IgD-negative memory B cell (primary cell): ENCODE measurements at regions not wholly inside any gene's neighbourhood (a gene's known extent, or its start where the extent isn't known, plus 50 kb on each side); places are given as distances from the start of the nearest gene placed in this dataset.
A peak's percentile ranks its signal among the peaks of the same experiment; 100 is the strongest.
"Not testable (repeated sequence)": the region's sequence is repeated elsewhere in the genome, so short reads cannot be mapped to it uniquely, and the experiment has no call there.

Source experiments
- H3K27ac Mint-ChIP-seq, 3 donors: one replicate each; pipeline ENCODE4 v1.8.0; 2020 to 2022; ENCODE audit warnings: mild to moderate bottlenecking in 3 of 3, mixed read lengths in 3 of 3, moderate library complexity in 1 of 3
- H3K27me3 Mint-ChIP-seq: one replicate; pipeline ENCODE4 v1.8.0; 2021; ENCODE audit warnings: mixed read lengths
- H3K36me3 Mint-ChIP-seq: one replicate; pipeline ENCODE4 v1.8.0; 2020; ENCODE audit warnings: mild to moderate bottlenecking, mixed read lengths
- H3K4me1 Mint-ChIP-seq, 3 donors: one replicate each; pipeline ENCODE4 v1.8.0; 2020 to 2022; ENCODE audit warnings: mixed read lengths in 3 of 3, mild to moderate bottlenecking in 1 of 3
- H3K4me3 Mint-ChIP-seq, 4 donors: one replicate each; pipeline ENCODE4 v1.8.0; 2020 to 2022; ENCODE audit warnings: mild to moderate bottlenecking in 4 of 4, mixed read lengths in 4 of 4, moderate library complexity in 3 of 4
- H3K9me3 Mint-ChIP-seq, 3 donors: one replicate each; pipeline ENCODE4 v1.8.0; 2020 to 2021; ENCODE audit warnings: mixed read lengths in 3 of 3, mild to moderate bottlenecking in 1 of 3

DNA sequence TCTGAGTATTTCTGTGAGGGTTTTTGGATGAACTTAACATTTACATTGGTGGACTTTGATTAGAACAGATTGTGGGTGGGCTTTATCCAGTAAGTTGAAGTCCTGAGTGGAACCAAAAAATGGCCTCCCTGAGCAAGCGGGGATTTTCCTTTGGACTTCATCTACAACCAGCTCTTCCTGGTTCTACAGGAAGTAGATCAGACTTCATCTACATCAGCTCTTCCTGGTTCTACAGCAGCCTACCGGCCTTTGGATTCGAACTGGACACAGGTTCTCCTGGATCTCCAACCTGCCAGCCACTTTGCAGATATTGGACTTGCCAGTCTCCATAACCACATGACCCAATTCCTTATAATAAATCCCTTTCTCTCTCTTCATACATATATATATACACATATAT is 79.9 kb upstream of the STK39 start:
- Mint-ChIP-seq H3K4me1 (no peaks in the 10 kb centered on the region), H3K4me3 (no peak overlapping the region), H3K9me3 (peaks cover 4 to 20% (median 13%) of the 10 kb centered on the region in 3 donors), H3K27me3 (peaks cover 16% of the 10 kb centered on the region), H3K27ac (no peak overlapping the region), H3K36me3 (peaks cover 4% of the 10 kb centered on the region)

DNA sequence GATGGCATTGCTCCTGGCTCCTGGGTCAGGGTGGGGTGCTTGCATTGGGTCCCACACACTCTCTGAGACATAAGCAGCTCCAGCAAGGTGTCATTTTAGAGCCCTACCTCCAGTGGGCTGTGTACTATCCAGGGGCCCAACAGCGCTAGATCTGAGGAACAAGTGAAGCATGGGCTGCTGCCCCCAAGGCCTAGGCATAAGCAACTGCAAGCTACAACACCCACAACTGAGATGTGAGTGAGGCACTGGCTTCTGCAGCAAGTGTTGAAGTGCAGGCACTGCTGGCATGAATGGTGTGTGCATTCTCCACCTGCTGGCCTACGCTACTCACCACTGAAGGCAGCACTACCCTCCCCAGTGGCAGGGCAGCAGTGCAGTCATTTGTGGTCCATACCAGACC is 81.0 kb upstream of the STK39 start:
- Mint-ChIP-seq H3K27me3 (peaks cover 13% of the 10 kb centered on the region), H3K27ac (no peak overlapping the region), H3K9me3 (peaks cover 4 to 20% (median 13%) of the 10 kb centered on the region in 3 donors), H3K36me3 (peaks cover 4% of the 10 kb centered on the region), H3K4me3 (no peak overlapping the region), H3K4me1 (no peaks in the 10 kb centered on the region)

DNA sequence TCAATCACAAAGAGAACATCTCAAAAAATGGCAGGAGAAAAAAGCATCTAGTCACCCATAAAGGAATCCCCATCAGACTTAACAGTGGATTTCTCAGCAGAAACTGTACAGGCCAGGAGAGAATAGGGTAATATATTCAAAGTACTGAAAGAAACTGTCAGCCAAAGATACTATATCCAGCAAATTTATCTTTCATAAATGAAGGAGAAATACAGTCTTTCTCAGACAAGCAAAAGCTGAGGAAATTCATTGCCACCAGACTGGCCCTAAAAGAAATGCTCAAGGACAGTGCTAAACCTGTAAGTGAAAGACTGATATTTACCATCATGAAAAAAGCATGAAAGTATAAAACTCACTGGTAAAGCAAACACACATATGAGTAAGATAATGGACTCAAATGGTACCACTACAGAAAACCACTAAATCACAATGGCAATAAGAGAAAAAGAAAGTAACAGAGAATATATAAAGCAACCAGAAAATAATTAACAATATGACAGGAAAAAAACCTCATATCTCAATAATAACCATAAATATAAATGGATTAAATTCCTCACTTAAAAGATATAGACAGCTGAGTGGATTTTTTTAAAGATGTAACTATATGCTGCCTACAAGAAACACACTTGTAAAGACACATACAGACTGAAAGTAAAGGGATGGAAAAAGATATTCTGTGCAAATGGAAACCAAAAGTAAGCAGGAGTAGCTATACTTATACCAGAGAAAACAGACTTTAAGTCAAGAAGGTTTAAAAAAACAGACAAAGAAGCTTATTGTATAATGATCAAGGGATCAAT is 83.4 kb upstream of the STK39 start:
- Mint-ChIP-seq H3K27me3 (no peaks in the 10 kb centered on the region), H3K4me3 (no peak overlapping the region), H3K4me1 (no peaks in the 10 kb centered on the region), H3K36me3 (peaks cover 4% of the 10 kb centered on the region), H3K9me3 (peaks cover 4 to 20% (median 13%) of the 10 kb centered on the region in 3 donors), H3K27ac (peak overlapping the region in 1 of 3 donors; percentile 84)

DNA sequence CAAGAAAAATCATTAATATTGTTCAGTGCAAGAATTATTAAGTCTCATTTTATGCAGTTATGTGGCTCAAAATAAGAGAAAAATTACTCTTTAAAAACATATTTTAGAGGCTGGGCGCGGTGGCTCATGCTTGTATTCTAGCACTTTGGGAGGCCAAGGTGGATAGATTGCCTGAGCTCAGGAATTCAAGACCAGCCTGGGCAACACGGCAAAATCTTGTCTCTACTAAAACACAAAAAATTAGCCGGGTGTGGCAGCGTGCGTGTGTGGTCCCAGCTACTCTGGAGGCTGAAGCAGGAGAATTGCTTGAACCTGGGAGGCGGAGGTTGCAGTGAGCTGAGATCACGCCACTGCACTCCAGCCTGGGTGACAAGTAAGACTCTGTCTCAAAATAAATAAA is 87.9 kb upstream of the STK39 start:
- Mint-ChIP-seq H3K27ac (peak overlapping the region in 1 of 3 donors; percentile 54), H3K9me3 (peaks cover 2 to 13% (median 9%) of the 10 kb centered on the region in 3 donors)
- not testable (repeated sequence) for H3K4me3 Mint-ChIP-seq, H3K4me1 Mint-ChIP-seq, H3K36me3 Mint-ChIP-seq, H3K27me3 Mint-ChIP-seq

DNA sequence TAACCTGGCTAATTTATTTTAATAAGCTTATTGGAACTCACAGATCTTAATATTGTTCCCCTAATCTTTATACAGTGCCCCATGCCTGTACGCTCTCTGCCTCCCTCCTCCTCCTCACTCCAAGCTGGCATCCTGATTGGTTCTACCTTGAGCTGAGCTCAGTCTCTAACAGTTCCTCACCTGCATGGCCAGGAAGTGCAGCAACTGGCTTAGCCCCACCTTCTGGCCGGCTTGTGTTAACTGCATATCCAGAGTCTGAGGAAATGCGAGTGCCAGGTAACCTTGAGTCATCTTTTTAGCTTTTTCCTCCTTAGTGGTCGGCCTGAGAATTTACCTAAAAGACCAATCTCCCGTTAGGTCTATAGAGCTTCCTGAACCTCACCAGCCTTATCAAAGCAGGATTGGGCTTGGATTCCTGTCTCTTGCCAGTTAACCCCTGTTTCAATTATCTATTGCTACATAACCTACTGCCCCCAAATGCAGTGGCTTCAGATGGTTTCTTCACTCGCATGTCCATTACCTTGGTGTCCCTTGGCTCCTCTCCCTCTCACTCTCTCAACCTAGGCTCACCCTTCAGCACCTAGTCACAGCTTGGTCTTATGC is 89.5 kb upstream of the STK39 start:
- Mint-ChIP-seq H3K27me3 (peaks cover 3% of the 10 kb centered on the region), H3K4me3 (peak overlapping the region in 1 of 4 donors; percentile 1), H3K27ac (no peak overlapping the region), H3K4me1 (peaks cover 0 to 5% (median 0%) of the 10 kb centered on the region in 3 donors), H3K9me3 (no peaks in the 10 kb centered on the region), H3K36me3 (peaks cover under 1% of the 10 kb centered on the region)

DNA sequence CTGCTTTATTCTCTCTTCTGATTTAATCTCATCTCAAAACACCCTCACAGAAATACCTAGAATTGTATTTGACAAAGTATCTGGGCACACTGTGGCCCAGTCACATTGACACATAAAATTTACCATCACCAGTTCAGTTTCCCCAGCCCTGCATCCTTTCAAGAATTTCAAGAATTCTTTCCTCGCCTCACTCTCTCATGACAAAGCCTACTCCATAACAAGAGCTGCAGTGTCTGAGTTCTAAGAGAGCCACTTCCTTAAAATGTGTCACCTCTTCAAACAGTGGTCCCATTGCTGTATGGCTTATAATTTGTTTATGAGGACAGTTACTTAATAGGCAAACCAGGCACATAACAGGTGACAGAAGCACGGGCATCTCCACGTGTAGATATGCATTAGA is 90.9 kb upstream of the STK39 start:
- H3K4me1 Mint-ChIP-seq, result peaks cover 0 to 5% (median 0%) of the 10 kb centered on the region in 3 donors
- H3K9me3 Mint-ChIP-seq, result no peaks in the 10 kb centered on the region
- no peaks in the 10 kb centered on the region for H3K36me3 Mint-ChIP-seq
- no peak overlapping the region for H3K4me3 Mint-ChIP-seq
- H3K27ac Mint-ChIP-seq, result no peak overlapping the region
- peaks cover 3% of the 10 kb centered on the region for H3K27me3 Mint-ChIP-seq

DNA sequence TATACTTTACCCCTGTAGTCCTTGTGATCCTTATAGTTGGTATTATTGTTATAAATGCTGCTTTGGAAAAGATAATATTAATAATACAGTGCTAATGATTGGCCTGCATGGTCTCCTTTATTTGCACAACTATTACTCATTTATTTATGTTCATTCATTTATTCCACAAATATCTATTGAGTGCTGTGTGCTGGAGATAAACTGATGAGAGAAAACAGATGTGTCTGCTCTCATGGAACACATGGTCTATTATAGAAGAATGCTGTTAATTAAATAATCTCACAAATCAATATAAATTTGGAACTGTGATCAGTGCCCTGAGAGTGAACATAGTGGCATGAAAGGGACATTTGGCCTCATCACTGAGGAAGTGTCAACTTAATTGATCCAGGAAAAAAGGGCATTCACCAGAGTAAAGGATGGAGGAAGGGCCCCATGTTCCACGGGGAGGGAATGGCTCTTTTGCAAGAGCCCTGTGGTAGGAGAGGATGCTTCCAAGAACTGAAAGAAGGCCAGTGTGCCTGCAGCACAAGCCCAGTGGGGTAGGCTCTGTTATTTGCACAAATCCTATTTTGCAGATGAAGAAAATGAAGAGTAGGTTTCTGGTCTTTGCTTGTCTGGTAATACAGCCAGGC is 91.5 kb upstream of the STK39 start:
- Mint-ChIP-seq H3K4me3 (no peak overlapping the region), H3K27ac (no peak overlapping the region)

DNA sequence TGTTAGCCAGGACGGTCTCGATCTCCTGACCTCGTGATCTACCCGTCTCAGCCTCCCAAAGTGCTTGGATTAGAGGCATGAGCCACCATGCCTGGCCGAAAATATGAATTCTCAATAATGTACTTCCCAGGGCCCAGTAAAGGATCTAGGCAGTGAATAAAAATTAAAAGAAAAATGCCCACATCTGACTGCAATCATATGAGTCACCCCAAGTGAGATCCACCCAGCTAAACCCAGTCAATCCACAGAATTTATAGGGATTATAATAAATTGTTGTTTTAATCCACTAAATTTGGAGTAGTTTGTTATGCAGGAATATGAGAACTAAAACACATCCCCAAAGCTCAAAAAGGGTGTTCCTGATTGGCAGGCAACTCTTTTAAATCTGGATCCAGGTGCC is 93.5 kb upstream of the STK39 start:
- no peak overlapping the region for H3K4me3 Mint-ChIP-seq
- peaks cover 3% of the 10 kb centered on the region for H3K27me3 Mint-ChIP-seq
- no peaks in the 10 kb centered on the region for H3K9me3 Mint-ChIP-seq
- peaks cover 6 to 16% (median 7%) of the 10 kb centered on the region in 3 donors for H3K4me1 Mint-ChIP-seq
- H3K36me3 Mint-ChIP-seq, result no peaks in the 10 kb centered on the region
- H3K27ac Mint-ChIP-seq, result no peak overlapping the region

More for the DNA sequence above, 91.5 kb upstream of the STK39 start:
- H3K9me3 Mint-ChIP-seq, result no peaks in the 10 kb centered on the region
- H3K27me3 Mint-ChIP-seq, result peaks cover 3% of the 10 kb centered on the region
- H3K36me3 Mint-ChIP-seq, result no peaks in the 10 kb centered on the region
- peaks cover 0 to 5% (median 0%) of the 10 kb centered on the region in 3 donors for H3K4me1 Mint-ChIP-seq

DNA sequence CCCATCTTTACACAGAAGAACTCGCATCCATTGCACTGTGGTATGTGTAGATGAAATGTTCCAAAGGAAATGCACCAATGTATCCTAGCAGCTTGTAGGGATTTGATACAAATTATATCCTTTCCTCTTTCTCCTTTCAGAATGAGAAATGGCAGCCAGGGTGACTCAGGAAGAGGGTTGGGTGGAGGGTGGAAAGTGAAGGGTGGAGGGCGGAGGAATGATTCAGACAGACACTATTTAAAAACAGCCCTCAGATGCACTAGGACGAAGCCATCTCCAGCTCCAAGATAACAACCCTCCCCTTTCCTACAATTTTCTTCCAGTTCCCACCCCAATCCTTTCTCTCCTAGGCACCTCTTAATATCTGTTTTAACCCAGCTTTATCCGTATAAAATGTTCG is 96.2 kb upstream of the STK39 start:
- no peak overlapping the region for H3K27ac Mint-ChIP-seq
- peaks cover 2% of the 10 kb centered on the region for H3K27me3 Mint-ChIP-seq
- no peaks in the 10 kb centered on the region for H3K36me3 Mint-ChIP-seq
- H3K4me1 Mint-ChIP-seq, result peaks cover 13 to 19% (median 17%) of the 10 kb centered on the region in 3 donors
- no peak overlapping the region for H3K4me3 Mint-ChIP-seq
- no peaks in the 10 kb centered on the region for H3K9me3 Mint-ChIP-seq

DNA sequence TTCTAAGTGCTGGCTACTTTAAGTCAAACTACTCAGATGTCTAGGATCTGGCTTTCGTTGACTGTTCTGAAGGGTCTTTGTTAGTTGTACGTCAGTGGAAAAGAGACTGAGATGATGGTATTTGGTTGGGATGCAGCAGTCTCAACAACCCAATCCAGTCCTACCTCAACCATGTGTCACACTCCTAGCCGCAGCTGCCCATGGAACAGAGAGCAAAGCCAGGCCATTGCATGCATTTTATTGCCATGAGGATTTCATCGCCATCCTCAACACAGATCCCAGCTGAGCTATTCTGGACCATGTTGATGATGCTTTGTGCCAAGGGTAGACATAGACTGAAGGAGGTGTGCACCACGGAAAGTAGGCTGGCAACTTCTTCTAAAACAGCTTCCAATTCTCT is 97.3 kb upstream of the STK39 start:
- Mint-ChIP-seq H3K27me3 (peaks cover 2% of the 10 kb centered on the region), H3K4me3 (no peak overlapping the region), H3K4me1 (peaks cover 13 to 19% (median 17%) of the 10 kb centered on the region in 3 donors), H3K9me3 (no peaks in the 10 kb centered on the region), H3K36me3 (no peaks in the 10 kb centered on the region), H3K27ac (no peak overlapping the region)

DNA sequence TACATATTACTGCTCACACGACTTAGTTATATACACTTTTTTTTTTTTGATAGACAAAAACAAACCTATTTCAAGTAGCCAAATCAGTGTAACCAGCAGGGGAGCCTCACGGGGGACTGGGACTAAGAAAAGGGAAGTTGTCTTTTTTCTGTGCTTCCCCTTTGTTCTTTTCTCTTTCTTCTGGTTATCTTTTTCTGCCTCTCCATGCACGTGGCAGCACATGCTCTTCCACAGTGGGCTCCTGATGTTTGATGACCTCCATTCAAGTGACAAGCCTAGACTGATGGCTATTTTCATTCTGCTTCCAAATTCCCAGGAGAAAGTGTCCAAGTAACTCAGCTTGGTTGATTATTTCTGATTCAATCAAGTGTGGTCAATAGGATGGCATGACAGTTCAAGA is 98.2 kb upstream of the STK39 start:
- Mint-ChIP-seq H3K27me3 (peaks cover 2% of the 10 kb centered on the region), H3K4me3 (peak overlapping the region in 1 of 4 donors; percentile 10), H3K36me3 (no peaks in the 10 kb centered on the region), H3K27ac (no peak overlapping the region), H3K4me1 (peaks cover 13 to 19% (median 17%) of the 10 kb centered on the region in 3 donors), H3K9me3 (no peaks in the 10 kb centered on the region)

DNA sequence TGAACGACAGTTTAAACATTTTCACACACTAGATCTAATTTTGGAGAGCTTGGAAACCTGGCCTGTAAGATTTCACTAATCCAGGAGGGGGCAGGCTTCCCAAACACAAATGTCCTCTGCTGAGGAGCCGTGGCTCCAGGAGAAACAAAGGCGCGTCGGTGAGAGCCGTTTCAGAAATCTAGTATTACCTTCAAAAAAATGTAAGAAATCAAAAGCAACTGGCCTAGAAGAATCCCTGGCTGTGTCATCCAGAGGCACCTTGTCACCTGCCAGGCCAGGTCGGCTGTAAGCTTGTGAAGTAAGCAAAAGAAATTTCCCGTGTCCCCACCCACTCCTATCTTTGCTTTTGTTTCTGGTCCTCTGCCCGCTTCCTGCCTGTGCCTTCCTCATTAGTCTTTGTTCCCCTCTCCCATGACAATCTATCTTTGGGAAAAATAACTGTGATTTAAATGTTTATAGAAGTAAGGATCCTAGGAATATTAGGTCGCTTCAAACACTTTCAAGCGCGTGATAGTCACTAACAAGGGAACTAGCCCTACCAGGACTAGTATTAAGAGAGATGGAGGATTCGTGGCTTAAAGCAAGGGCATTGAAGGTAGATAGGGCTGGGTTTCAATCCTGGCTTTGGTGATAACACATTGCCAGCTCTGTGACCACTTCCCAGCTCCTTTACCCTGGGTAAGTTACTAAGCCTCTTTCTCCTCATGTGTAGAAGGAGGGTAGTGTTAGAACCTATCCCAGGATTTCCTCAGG is 99.5 kb upstream of the STK39 start:
- Mint-ChIP-seq H3K27me3 (no peaks in the 10 kb centered on the region), H3K4me3 (peak overlapping the region; percentile 25 to 93 (median 82)), H3K9me3 (no peaks in the 10 kb centered on the region), H3K36me3 (no peaks in the 10 kb centered on the region), H3K27ac (no peak overlapping the region), H3K4me1 (peaks cover 13 to 19% (median 17%) of the 10 kb centered on the region in 3 donors)

DNA sequence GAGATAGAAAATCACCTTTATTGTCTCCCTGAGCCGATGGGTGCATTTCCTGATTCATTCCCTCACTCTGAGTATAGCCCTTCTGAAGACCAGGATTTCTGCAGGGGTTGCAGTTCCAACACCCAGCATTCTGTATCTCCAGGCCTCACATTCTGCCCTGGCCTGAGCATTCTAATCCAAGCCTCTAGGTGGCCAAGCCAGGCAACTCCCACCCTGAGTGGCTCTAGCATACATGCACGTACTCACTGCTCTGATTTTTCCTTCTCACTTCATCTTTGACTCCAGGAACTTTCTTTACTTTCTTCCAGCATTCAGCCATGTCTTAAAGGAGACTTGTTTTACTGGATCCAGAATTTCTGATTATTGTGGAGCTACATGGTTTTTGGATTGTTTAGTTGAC is 100.7 kb upstream of the STK39 start:
- peaks cover 0 to 2% (median 2%) of the 10 kb centered on the region in 3 donors for H3K9me3 Mint-ChIP-seq
- no peak overlapping the region for H3K27ac Mint-ChIP-seq
- no peaks in the 10 kb centered on the region for H3K36me3 Mint-ChIP-seq
- no peaks in the 10 kb centered on the region for H3K27me3 Mint-ChIP-seq
- H3K4me1 Mint-ChIP-seq, result peaks cover 13 to 19% (median 17%) of the 10 kb centered on the region in 3 donors
- H3K4me3 Mint-ChIP-seq, result no peak overlapping the region

DNA sequence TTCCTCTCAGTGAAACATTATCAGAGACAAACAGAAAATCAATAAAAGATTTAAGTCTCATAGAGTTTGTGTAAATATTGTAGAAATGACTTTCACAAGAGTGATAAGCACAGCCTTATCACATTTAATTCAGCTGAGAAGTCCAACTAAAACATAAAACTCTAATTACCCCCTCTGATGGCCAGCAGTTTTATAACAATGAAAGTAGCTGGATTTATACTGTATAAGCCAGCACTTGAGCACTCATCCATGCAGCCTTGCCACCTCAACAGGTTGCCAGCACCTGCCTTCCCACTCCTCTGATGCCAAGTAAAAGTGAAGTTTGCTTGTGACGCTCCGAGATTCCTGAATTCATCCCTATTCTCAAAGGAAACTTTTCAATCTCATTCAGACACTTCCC is 103.0 kb upstream of the STK39 start:
- Mint-ChIP-seq H3K4me1 (peaks cover 14 to 17% (median 14%) of the 10 kb centered on the region in 3 donors), H3K4me3 (no peak overlapping the region), H3K36me3 (no peaks in the 10 kb centered on the region), H3K9me3 (peaks cover 0 to 7% (median 4%) of the 10 kb centered on the region in 3 donors), H3K27me3 (no peaks in the 10 kb centered on the region), H3K27ac (no peak overlapping the region)

DNA sequence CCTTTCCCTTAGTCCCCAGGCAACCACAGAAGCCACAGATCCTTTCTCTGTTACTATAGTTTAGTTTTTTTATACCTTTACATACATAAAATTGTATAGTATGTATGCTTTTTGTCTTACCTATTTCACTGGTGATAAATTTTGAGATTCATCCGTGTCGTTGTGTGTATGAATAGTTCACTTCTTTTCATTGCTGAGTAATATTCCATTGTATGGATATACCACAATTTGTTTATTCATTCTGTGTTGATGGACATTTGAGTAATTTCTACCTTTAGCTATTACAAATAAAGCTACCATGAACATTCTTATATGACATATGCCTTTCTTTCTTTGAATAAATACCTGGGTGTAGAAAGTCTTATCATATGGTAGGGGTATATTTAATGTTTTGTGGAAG is 102.8 kb upstream of the CERS6 start:
- no peak overlapping the region for H3K27ac Mint-ChIP-seq

More for the DNA sequence above, 102.8 kb upstream of the CERS6 start:
- Mint-ChIP-seq H3K27me3 (no peaks in the 10 kb centered on the region), H3K4me1 (peaks cover 0 to 4% (median 2%) of the 10 kb centered on the region in 3 donors), H3K9me3 (peaks cover 0 to 7% (median 4%) of the 10 kb centered on the region in 3 donors), H3K36me3 (no peaks in the 10 kb centered on the region), H3K4me3 (no peak overlapping the region)
